Astrocyte of the spinal cord (primary cell): ENCODE measurements at regions not wholly inside any gene's neighbourhood (a gene's known extent, or its start where the extent isn't known, plus 50 kb on each side); places are given as distances from the start of the nearest gene placed in this dataset.

Source experiments
- DNase-seq: peaks from one replicate; pipeline ENCODE4 v3.0.0; 2011; ENCODE audit warnings: low read depth, low spot score
- H3K4me3 ChIP-seq: 2 replicates; pipeline ENCODE4 v1.5.1; 2011; ENCODE audit warnings: low read depth, mild to moderate bottlenecking, low read length, moderate library complexity
- in situ Hi-C: cut with HindIII; loops from 2 replicates; pipeline ENCODE4 v1.10.0; 2017; ENCODE audit warnings: low sequenced_read_pairs
- TF ChIP-seq, protein P1 (sequence below): IDR thresholded peaks from 2 replicates; pipeline ENCODE4 v1.5.1; 2012; ENCODE audit warnings: low read depth, mild to moderate bottlenecking, low read length, inconsistent platforms

DNA sequence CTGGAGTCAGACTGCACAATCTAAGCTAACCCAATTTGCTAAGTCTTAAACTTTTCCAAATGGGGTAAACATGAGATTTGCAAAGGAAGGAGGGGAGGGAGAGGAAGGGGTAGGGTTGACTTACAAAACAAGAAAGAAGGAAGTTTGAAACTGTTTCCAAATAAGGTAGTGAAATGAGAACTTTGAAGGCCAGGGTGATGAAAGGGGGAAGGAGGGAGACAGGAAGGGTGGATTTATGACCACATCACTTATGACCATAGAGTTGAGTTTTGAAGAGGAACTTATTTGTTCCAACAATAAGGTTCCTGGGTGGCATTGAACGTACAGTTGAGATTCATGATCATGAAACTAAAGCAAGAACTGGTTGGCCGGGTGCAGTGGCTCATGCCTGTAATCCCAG, 72.5 kb upstream of the DAPK1 start:
- no peak for DNase-seq
- in situ Hi-C loops = no loop called here
- H3K4me3 ChIP-seq = no peak overlapping the region
- TF ChIP-seq, protein P1, sequence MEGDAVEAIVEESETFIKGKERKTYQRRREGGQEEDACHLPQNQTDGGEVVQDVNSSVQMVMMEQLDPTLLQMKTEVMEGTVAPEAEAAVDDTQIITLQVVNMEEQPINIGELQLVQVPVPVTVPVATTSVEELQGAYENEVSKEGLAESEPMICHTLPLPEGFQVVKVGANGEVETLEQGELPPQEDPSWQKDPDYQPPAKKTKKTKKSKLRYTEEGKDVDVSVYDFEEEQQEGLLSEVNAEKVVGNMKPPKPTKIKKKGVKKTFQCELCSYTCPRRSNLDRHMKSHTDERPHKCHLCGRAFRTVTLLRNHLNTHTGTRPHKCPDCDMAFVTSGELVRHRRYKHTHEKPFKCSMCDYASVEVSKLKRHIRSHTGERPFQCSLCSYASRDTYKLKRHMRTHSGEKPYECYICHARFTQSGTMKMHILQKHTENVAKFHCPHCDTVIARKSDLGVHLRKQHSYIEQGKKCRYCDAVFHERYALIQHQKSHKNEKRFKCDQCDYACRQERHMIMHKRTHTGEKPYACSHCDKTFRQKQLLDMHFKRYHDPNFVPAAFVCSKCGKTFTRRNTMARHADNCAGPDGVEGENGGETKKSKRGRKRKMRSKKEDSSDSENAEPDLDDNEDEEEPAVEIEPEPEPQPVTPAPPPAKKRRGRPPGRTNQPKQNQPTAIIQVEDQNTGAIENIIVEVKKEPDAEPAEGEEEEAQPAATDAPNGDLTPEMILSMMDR = no peak

DNA sequence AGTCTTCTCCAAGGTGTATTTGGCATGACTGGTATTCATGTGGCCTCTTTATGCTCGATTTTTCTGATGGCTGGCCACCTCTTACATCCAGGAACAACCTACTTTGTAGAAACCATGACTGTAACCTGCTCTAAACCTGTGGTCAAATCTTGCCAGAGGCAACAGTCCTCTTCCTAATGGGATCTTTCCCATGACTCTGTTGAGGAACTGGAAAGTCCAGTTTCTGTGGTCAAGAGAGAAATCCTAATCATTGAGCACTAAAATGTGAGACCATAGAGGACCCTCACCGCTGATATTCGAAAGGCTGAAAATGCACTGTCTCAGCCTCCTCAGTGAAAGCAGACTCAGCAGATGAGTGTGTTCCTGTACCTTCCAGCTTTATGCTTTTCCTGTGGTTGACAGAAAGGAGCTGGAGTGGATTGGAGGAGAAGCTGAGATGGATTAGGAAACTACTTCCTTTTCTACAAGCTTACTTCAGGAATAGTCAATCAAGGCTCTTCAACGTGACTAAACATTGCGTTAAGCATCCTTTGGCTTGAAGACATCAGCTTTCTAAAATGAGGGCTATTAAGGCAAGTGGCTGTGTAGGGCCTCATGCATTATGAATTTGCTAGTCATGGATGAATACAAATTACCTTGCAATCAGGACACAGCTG, 69.7 kb upstream of the DAPK1 start:
- in situ Hi-C loops = no loop called here
- DNase-seq = no peak
- no peak overlapping the region for H3K4me3 ChIP-seq
- TF ChIP-seq, protein P1 = no peak

DNA sequence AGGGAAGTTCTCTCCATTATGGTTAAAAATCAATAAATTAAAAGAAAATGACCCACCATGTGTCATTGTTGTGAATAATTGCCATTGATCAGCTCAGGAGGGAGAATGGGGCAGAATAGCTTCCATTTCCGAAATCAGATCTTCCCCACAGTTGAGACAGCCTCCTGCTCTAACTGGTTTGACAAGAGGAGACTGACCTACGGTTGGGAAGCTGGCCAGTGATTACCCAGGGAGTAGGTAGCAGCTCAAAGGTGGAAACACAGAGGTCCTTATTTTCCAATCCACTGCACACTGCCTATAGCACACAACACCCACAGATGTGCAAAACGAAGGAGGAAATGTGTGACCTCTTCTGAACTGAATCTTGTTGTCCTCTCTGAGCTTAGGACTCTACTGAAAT, 69.0 kb upstream of the DAPK1 start:
- no peak for DNase-seq
- in situ Hi-C loops = no loop called here
- H3K4me3 ChIP-seq = no peak overlapping the region
- TF ChIP-seq, protein P1 = no peak

DNA sequence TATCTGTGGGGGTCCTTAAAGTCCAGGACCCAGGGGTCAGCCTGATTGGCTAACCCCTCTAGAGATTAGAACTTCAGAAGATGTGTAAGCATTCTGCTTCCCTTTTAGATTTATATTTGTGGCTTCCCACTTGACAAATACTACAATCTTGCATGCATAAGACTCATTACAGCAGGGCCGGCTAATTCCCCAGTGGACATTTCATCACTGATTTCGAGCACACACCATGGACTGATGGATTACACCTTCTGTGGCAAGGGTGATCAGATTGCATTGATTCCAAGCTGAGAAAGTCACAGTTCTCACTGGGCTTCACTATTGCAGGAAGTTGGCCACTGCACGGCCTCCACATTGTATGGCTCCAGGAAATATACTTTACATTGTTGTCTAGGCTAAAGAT, 65.8 kb upstream of the DAPK1 start:
- no peak for DNase-seq
- in situ Hi-C loops = no loop called here
- H3K4me3 ChIP-seq = no peak overlapping the region
- TF ChIP-seq, protein P1 = no peak

DNA sequence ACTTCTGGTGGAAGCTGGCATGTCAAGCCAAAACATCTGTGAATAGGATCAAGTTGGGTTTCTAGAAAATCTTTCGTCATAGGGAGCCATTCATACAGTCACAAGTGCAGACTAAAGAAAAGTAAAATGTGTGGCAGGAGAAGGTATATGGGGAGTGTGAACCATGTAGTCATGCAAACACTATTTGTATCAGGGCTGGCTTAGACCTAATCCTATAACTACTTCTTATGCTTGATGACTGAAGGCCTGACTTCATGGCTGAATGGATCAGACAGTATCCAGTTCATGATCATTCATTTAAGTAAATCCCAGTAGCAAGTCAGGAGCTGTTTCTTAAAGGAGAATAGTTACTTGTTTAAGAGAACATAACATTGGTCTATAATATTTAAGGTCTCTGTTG, 63.8 kb upstream of the DAPK1 start:
- DNase-seq = no peak
- no peak overlapping the region for H3K4me3 ChIP-seq
- TF ChIP-seq, protein P1 = no peak
- in situ Hi-C loops = no loop called here

DNA sequence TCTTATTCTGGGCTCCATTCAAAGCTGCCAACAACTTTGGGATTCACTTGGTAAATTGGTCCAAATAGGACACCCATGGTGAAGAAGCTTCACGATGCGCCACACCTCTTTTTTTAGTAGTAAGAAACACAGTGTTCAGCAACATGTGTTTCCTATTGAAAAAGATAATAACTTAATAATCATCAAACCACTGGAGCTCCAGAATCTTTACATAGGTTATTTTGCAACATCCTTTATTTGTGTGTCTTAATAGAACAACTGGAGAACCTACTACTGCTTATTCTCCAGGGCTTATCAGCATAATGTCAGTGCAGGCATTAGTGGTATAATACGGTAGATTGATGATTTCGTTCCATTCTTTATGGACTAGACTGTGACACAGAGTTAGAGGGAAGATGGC, 63.3 kb upstream of the DAPK1 start:
- TF ChIP-seq, protein P1 = no peak
- H3K4me3 ChIP-seq = no peak overlapping the region
- in situ Hi-C loops = no loop called here

More for the DNA sequence above, 63.3 kb upstream of the DAPK1 start:
- DNase-seq = no peak
